Body of pancreas (tissue), 4 donors: ENCODE measurements at regions not wholly inside any gene's neighbourhood (a gene's known extent, or its start where the extent isn't known, plus 50 kb on each side); places are given as distances from the start of the nearest gene placed in this dataset.

Source experiments
- ATAC-seq: fragments of 150-250 bp; one replicate; pipeline ENCODE4 v1.9.1; 2016
- DNase-seq, 4 donors: peaks; one replicate each; pipeline ENCODE4 v3.0.0-alpha.2; 2019
- H3K27ac ChIP-seq, 4 donors: fragments of 200-600 bp; sonication (generic); 1 replicate in 3 of 4; 2 replicates in 1 of 4; pipeline versions ENCODE4 v1.5.1 to v1.6.1; 2016 to 2019; ENCODE audit warnings: mild to moderate bottlenecking in 1 of 4, mixed read lengths in 1 of 4, moderate library complexity in 1 of 4
- H3K27me3 ChIP-seq, 2 donors: fragments of 200-600 bp; sonication (generic); one replicate each; pipeline ENCODE4 v1.6.0; 2016; ENCODE audit warnings: mild to moderate bottlenecking in 1 of 2
- H3K36me3 ChIP-seq, 2 donors: fragments of 200-600 bp; sonication (generic); replicated peaks in 1 of 2; 2 replicates each; pipeline ENCODE4 v1.5.1; 2016; ENCODE audit warnings: low read depth in 2 of 2; ENCODE audit not compliant: insufficient read depth in 1 of 2
- H3K4me1 ChIP-seq: fragments of 200-600 bp; sonication (generic); one replicate; pipeline ENCODE4 v1.6.0; 2016
- H3K4me3 ChIP-seq, 2 donors: fragments of 200-600 bp; sonication (generic); 1 replicate in 1 of 2; 2 replicates in 1 of 2; pipeline ENCODE4 v1.5.1; 2016 to 2019
- H3K9me3 ChIP-seq, 3 donors: fragments of 200-600 bp; sonication (generic); 1 replicate in 2 of 3; 2 replicates in 1 of 3; pipeline ENCODE4 v1.5.1; 2016
- POLR2A ChIP-seq, 3 donors: fragments of 450-650 bp; IDR thresholded peaks; one replicate each; pipeline ENCODE4 v1.6.1; 2016; ENCODE audit warnings: antibody characterized with exemption in 3 of 3, mild to moderate bottlenecking in 2 of 3
- WGBS, 2 donors: methylation state at CpG; one replicate each; pipeline ENCODE4 v1.1.5; 2017; 5-methylcytosine and 5-hydroxymethylcytosine counted together
- intact Hi-C: fragments of 100-400 bp; cut with DNase I; formaldehyde crosslinking; loops from one replicate; pipeline ENCODE4 v1.15.1; 2023
- TF ChIP-seq, protein P1 (sequence below), 7 experiments: fragments of 450-650 bp in 4 of 7; fragments of 200-600 bp in 3 of 7; sonication (generic) in 3 of 7; IDR thresholded peaks; one replicate each; pipeline ENCODE4 v1.5.1; 2016 to 2019; ENCODE audit warnings: antibody characterized with exemption in 7 of 7

DNA sequence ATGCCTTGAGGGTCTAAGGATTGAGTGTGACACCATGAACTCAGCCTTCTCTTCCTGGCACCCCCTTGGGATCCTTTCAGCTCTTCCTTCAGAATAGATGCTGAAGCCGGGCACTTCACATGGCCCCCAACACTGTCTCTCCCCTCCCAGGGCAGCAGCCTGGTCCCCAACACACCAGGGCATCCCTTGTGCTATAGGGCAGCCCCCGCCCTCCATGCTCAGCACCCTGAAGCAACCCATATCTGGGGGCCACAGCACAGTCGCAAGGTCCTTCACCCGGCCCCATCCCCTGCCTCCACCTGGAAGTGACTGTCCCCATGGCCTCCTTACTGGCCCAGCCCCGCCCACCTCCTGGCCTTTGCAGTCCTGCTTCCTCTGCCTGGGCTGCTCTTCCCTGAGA lies 143.1 kb downstream of the C16orf95 start:
- no peak overlapping the region for H3K27ac ChIP-seq
- no peaks in the 10 kb centered on the region for H3K36me3 ChIP-seq
- no peaks in the 10 kb centered on the region for H3K9me3 ChIP-seq
- WGBS, 2 donors = 82 to 88% methylated on average over 4 to 5 of the region's 5 CpGs
- ATAC-seq (no peak), DNase-seq (no peak)
- H3K4me3 ChIP-seq = no peak overlapping the region
- intact Hi-C loops = no loop called here
- TF ChIP-seq, protein P1, sequence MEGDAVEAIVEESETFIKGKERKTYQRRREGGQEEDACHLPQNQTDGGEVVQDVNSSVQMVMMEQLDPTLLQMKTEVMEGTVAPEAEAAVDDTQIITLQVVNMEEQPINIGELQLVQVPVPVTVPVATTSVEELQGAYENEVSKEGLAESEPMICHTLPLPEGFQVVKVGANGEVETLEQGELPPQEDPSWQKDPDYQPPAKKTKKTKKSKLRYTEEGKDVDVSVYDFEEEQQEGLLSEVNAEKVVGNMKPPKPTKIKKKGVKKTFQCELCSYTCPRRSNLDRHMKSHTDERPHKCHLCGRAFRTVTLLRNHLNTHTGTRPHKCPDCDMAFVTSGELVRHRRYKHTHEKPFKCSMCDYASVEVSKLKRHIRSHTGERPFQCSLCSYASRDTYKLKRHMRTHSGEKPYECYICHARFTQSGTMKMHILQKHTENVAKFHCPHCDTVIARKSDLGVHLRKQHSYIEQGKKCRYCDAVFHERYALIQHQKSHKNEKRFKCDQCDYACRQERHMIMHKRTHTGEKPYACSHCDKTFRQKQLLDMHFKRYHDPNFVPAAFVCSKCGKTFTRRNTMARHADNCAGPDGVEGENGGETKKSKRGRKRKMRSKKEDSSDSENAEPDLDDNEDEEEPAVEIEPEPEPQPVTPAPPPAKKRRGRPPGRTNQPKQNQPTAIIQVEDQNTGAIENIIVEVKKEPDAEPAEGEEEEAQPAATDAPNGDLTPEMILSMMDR (IDR thresholded peaks at IDR 0.05) = no peak
- no peak for TF ChIP-seq POLR2A (IDR thresholded peaks at IDR 0.05)
- H3K27me3 ChIP-seq = no peaks in the 10 kb centered on the region
- no peaks in the 10 kb centered on the region for H3K4me1 ChIP-seq

DNA sequence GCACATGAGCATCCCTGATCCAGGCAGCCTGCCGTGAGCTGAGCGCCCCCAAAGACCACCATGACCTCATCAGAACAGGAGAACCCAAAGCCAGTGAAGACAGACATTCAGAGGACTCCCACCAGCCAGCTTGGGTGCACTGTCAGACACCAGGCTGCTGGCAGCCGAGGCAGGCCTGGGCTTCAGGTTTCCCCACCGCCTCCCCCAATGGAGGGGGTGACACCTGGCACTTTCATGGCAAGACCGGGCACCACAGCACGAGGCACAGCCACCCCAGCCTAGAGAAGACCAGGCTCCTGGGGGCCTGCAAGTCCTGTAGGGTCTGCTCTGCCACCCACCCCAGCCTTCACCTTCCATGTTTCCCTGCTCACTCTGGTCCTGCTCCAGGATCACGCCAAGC lies 140.5 kb downstream of the C16orf95 start:
- no peaks in the 10 kb centered on the region for H3K4me1 ChIP-seq
- intact Hi-C loops = no loop called here
- no peak for DNase-seq
- no peak for ATAC-seq
- TF ChIP-seq, protein P1 (IDR thresholded peaks at IDR 0.05) = no peak
- no peak for TF ChIP-seq POLR2A (IDR thresholded peaks at IDR 0.05)
- no peaks in the 10 kb centered on the region for H3K27me3 ChIP-seq
- no peaks in the 10 kb centered on the region for H3K9me3 ChIP-seq
- WGBS, 2 donors = 88 to 89% methylated on average over 3 to 7 of the region's 7 CpGs
- no peaks in the 10 kb centered on the region for H3K36me3 ChIP-seq
- no peak overlapping the region for H3K27ac ChIP-seq
- no peak overlapping the region for H3K4me3 ChIP-seq

DNA sequence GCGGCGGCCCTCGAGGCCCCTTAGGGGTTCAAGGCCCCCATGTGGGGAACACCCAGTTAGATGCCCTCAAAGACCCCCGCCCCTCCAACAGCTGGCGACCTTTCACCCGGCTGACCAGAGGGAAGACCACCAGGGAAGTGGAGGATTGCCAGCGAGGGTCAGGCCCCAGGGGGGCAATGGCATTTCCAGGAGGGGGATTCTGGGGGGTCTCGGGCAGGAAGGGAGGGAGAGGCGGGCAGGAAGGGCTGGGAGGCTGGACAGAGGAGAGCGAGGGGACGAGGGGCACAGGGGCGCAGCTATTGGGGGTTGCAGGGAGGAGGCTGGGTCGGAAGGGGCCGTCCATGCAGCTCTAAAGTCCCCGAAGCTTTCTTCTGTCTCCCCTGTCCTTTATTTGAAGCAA lies 139.5 kb downstream of the C16orf95 start:
- TF ChIP-seq, protein P1 (IDR thresholded peaks at IDR 0.05) = no peak
- no peak for TF ChIP-seq POLR2A (IDR thresholded peaks at IDR 0.05)
- no peaks in the 10 kb centered on the region for H3K4me1 ChIP-seq
- 60 to 66% methylated on average over 9 to 15 of the region's 15 CpGs for WGBS, 2 donors
- DNase-seq = no peak
- no peak overlapping the region for H3K27ac ChIP-seq
- intact Hi-C loops = no loop called here
- ATAC-seq = no peak
- no peaks in the 10 kb centered on the region for H3K9me3 ChIP-seq
- no peaks in the 10 kb centered on the region for H3K27me3 ChIP-seq
- H3K36me3 ChIP-seq = no peaks in the 10 kb centered on the region
- no peak overlapping the region for H3K4me3 ChIP-seq

DNA sequence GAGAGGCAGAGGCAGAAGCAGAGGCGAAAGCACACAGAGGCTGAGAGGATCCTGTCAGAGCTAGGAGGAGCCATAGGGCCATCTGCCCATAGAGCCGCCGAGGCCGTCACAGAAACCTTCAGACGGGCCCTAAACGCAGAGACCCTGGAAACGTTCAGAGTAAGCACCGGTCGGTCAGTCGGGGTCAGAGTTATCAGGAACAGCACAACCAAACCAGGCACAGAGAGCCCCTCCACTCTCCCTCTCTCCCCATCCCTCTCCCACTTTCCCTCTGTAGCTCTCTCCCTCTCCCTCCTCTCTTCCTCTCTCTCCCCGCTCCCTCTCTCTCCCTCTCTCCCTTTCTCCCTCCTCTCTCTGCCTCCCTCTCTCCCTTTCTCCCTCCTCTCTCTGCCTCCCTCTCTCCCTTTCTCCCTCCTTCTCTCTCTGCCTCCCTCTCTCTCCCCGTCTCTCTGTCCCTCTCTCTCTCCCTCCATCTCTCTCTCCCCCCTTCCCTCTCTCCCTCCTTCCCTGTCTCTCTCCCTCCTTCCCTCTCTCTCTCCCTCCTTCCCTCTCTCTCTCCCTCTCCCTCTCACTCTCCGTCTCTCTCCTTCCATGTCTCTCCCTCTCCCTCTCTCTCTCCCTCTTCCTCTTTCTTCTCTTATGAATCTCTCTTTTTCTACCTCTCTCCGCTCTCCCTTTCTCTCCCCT lies 138.9 kb downstream of the C16orf95 start:
- Histone ChIP-seq H3K4me3 (no peak overlapping the region), H3K36me3 (no peaks in the 10 kb centered on the region), H3K27me3 (no peaks in the 10 kb centered on the region), H3K9me3 (no peaks in the 10 kb centered on the region), H3K4me1 (no peaks in the 10 kb centered on the region), H3K27ac (no peak overlapping the region)
- intact Hi-C loops = no loop called here
- 45 to 52% methylated on average over 13 to 14 of the region's 14 CpGs for WGBS, 2 donors
- TF ChIP-seq, protein P1 (IDR thresholded peaks at IDR 0.05) = no peak
- no peak for TF ChIP-seq POLR2A (IDR thresholded peaks at IDR 0.05)
- ATAC-seq = no peak
- DNase-seq = no peak

DNA sequence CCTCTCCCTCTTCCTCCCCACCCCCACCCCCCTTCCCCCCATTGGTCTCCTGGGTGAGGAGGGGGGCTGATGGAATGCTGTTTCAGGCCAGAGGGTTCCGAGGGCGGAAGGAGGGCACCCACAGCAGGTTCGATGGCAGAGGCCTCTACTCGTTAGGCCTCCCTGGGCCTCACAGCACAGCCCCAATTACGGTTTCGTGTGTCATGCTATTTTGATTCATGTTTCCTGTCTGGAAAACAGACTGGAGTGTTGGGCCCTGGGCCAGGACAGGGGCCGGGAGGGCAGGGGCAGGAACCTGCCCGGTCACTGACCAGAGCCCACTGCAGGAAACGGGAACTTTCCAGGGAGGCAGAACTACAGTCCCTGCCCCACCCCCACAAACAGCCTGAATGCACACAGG lies 138.2 kb downstream of the C16orf95 start:
- Histone ChIP-seq H3K4me3 (no peak overlapping the region), H3K27me3 (no peaks in the 10 kb centered on the region), H3K9me3 (no peaks in the 10 kb centered on the region), H3K4me1 (no peaks in the 10 kb centered on the region), H3K36me3 (no peaks in the 10 kb centered on the region), H3K27ac (no peak overlapping the region)
- 34 to 54% methylated on average over 7 to 9 of the region's 9 CpGs for WGBS, 2 donors
- intact Hi-C loops = no loop called here
- TF ChIP-seq, protein P1 (IDR thresholded peaks at IDR 0.05) = no peak
- no peak for TF ChIP-seq POLR2A (IDR thresholded peaks at IDR 0.05)
- ATAC-seq (peak; percentile 56), DNase-seq (peak in 1 of 4 donors; percentile 10)
